NCI-H146 (cell line): ENCODE measurements at regions not wholly inside any gene's neighbourhood (a gene's known extent, or its start where the extent isn't known, plus 50 kb on each side); places are given as distances from the start of the nearest gene placed in this dataset.
"Not testable (repeated sequence)": the region's sequence is repeated elsewhere in the genome, so short reads cannot be mapped to it uniquely, and the experiment has no call there.

Experiments used
- DNase-seq: peaks from one replicate; lab custom pipeline; 2025; lab: John Stamatoyannopoulos, UW

DNA sequence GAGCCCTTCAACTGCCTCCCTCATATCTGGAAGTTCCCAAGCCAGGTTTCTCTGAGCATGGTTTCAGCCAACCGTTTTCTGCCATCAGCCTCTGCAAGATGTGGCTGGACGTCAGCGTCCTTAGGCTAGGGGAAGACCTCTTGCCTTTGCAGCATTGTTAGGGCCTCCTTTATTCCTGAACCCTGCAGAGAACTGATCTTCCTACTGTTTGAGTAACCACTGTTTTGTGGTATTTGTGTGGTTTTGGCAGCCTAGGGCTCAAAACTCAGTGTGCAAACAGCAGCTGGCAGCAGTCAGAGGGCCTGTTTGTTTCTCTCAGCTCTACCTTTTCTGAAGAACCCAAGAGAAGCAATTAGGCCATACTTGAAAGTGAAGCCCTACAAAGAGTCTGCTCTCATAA, 83.4 kb upstream of the SEMA3E start:
- DNase-seq, result peak; percentile 14

DNA sequence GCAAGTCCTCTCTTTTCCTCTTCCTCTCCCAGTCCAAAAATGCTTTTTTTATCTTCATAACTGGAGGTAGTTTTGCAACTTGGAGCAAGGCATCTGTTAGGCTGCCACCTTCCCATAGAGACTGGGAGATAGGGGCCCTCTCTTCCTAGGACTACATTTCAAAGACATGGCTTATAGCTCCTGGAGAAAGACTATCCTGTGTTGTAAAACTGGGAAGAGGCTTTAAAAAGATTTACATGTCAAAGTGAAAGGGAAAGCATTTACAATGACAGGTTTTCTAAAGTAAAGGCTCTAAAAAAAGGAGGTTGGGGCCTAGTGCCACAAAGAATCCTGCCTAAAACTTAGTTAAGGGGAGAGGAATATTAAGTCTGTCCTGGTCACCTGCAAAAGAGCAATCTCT, 82.2 kb upstream of the SEMA3E start:
- DNase-seq, result no peak

GRCh38 chr7:83716923-83717322, 68.0 kb upstream of the SEMA3E start:
- DNase-seq, result not testable (repeated sequence)

DNA sequence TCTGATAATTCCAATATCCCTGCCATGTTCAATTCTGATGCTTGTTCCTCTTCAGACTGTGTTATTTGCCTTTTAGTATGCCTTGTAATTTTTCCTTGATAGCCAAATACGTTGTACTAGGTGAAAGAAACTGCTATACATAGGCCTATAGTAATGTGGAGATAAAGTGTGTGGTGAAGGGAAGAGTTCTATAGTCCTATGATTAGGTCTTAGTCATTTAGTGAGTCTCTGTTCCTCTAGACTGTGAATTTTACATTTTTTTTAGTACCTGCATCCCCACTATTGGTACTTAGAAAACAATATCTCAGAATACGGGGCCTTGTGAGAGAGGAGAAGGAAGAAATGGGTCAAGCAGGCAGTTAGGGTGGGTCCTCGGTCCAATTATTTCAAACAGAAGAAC, 59.6 kb upstream of the SEMA3E start:
- no peak for DNase-seq

DNA sequence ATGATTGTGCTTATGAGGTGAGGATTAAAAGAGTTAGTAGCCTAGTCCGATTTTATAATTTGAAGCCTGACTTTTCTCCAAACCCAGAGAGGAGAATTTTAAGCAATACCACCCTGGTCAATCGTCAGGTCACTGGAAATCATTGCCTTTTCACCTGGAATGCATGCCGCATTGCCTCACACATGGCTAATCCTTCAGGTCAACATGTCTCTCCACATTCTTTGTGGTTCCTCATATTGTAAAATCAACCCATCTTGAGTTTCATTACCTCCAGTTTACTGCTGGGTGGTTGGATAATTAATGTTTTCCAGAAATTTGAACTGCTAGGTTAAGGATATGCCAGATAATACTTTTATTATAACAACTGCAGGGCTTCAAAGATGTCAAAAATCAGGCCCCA, 55.6 kb upstream of the SEMA3E start:
- no peak for DNase-seq

GRCh38 chr7:83702446-83702845, 53.5 kb upstream of the SEMA3E start:
- no peak for DNase-seq

- DNase-seq, result no peak
Measured at GRCh38 chr7:83701736-83702135, 52.8 kb upstream of the SEMA3E start.
